ENCODE measurements at regions not wholly inside any gene's neighbourhood (a gene's known extent, or its start where the extent isn't known, plus 50 kb on each side); places are given as distances from the start of the nearest gene placed in this dataset.

DNA sequence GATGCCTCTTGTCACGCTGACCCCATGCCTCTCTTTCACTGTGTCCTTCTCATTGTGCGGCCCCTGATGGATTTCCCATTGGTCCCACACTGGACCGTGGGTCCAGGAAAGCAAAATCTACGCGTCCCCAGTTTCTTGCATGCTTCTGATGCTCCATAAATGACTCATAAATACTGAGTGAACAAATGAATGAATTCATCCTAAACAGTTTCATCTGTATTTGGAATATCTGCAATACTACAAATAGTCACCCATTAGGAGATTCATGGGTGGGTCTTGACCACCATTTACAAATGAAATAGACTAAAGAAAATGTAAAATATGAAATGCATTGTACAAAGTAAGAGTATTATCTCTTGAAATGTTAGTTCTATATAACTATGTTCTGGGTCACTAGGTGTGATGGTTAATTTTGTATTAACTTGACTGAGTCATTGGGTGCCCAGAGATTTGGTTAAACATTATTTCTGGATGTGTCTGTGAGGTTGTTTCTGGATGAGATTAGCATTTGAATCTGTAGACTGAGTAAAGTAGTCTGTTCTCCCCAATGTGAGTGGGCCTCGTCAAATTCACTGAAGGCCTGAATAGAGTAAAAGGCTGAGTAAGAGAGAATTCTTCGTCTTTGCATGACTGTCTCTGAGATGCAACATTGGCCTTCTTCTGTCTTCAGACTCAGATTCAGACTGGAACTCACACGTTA is 448.7 kb downstream of the PREX1 start:
- TF ChIP-seq CTCF (IDR thresholded peaks at IDR 0.05) (no peak), POLR2A (IDR thresholded peaks at IDR 0.05) (no peak)

Data from body of pancreas (tissue), 4 donors.